ENCODE measurements at regions not wholly inside any gene's neighbourhood (a gene's known extent, or its start where the extent isn't known, plus 50 kb on each side); places are given as distances from the start of the nearest gene placed in this dataset.

DNA sequence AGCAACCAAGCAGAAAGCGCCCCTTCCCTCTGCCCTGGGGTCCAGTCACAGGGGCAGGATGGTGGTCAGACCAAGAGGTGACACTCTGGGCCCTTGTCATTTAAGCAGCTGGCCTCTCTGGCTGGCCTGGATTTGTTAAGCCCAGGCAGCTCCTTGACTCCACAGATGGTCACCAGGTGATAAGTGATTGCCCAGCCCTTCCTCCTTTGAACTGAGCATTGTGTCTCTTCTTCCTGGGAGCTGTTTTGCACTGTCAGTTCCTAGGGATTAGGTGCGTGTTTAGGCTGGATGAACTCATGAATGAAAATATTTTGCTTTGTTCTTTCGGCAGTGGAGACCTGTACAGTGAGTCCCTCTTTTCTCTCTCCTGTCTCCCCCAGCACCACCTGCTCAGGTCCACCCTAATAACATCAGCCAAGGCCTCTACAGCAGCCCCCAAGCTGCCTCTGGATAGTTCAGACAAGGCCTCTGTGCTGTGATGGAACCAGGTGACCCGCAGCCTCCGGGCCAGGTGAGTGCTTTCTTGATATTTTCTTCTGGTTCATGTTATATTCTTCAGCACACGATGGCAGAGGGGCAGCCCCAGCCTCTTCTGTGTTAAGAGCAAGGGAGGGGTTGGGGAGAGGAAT lies 139.7 kb upstream of the PITX1 start:
- Histone ChIP-seq H4K20me1 (ENCODE audit: insufficient read depth, low read length, poor library complexity, severe bottlenecking) (no peaks in the 10 kb centered on the region), H3K36me3 (ENCODE audit: insufficient read depth, low read length) (no peaks in the 10 kb centered on the region), H3K9ac (ENCODE audit: low read depth, low read length, poor library complexity, severe bottlenecking) (no peak overlapping the region), H3K4me1 (ENCODE audit: insufficient read depth, low read length, poor library complexity, severe bottlenecking) (no peaks in the 10 kb centered on the region), H3K9me3 (ENCODE audit: insufficient read depth, low read depth, low read length) (no peaks in the 10 kb centered on the region), H3F3A (ENCODE audit: low read depth) (no peaks in the 10 kb centered on the region), H3K4me2 (ENCODE audit: low read depth, low read length, poor library complexity, severe bottlenecking) (no peak overlapping the region), H3K9me2 (replicated peaks; ENCODE audit: low read depth, low read length) (no peaks in the 10 kb centered on the region), H3K4me3 (ENCODE audit: low read length, poor library complexity, severe bottlenecking) (no peak overlapping the region), H2AFZ (ENCODE audit: low read length) (no peak overlapping the region), H3K79me2 (ENCODE audit: insufficient read depth, low read length) (no peaks in the 10 kb centered on the region), H3K27me3 (ENCODE audit: insufficient read depth, low read length, poor library complexity, severe bottlenecking) (no peaks in the 10 kb centered on the region)
- TF ChIP-seq EZH2phosphoT487 (IDR thresholded peaks at IDR 0.05; ENCODE audit: borderline replicate concordance) (no peak), CTCF (conservative IDR thresholded peaks at IDR 0.05; ENCODE audit: low read length) (no peak)

- Histone ChIP-seq H3K36me3 (ENCODE audit: insufficient read depth, low read length) (no peaks in the 10 kb centered on the region), H3F3A (ENCODE audit: low read depth) (no peaks in the 10 kb centered on the region), H3K9me2 (replicated peaks; ENCODE audit: low read depth, low read length) (no peaks in the 10 kb centered on the region), H3K27me3 (ENCODE audit: insufficient read depth, low read length, poor library complexity, severe bottlenecking) (no peaks in the 10 kb centered on the region), H3K9me3 (ENCODE audit: insufficient read depth, low read depth, low read length) (no peaks in the 10 kb centered on the region), H3K79me2 (ENCODE audit: insufficient read depth, low read length) (no peaks in the 10 kb centered on the region), H4K20me1 (ENCODE audit: insufficient read depth, low read length, poor library complexity, severe bottlenecking) (no peaks in the 10 kb centered on the region), H2AFZ (ENCODE audit: low read length) (no peak overlapping the region), H3K4me3 (ENCODE audit: low read length, poor library complexity, severe bottlenecking) (no peak overlapping the region), H3K4me1 (ENCODE audit: insufficient read depth, low read length, poor library complexity, severe bottlenecking) (no peaks in the 10 kb centered on the region), H3K9ac (ENCODE audit: low read depth, low read length, poor library complexity, severe bottlenecking) (no peak overlapping the region), H3K4me2 (ENCODE audit: low read depth, low read length, poor library complexity, severe bottlenecking) (no peak overlapping the region)
- no peak for TF ChIP-seq CTCF (conservative IDR thresholded peaks at IDR 0.05; ENCODE audit: low read length)
- TF ChIP-seq EZH2phosphoT487 (IDR thresholded peaks at IDR 0.05; ENCODE audit: borderline replicate concordance) = no peak
These were observed 138.7 kb upstream of the PITX1 start for GRCh38 chr5:135172718-135173117.

DNA sequence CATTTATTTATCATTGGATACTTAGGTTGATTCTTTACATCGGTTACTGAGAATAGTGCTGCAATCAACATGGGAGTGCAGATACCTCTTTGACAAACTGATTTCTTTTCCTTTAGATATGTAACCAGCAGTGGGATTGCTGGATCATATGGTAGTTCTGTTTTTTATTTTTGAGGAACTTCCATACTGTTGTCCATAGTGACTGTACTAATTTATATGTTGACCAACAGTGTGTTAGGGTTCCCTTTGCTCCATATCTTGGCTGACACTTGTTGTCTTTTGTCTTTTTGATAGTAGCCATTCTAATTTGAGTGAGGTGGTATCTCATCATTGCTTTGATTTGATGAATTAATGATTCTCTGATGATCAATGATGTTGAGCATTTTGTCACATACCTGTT lies 137.3 kb upstream of the PITX1 start:
- no peaks in the 10 kb centered on the region for H4K20me1 ChIP-seq (ENCODE audit: insufficient read depth, low read length, poor library complexity, severe bottlenecking)
- no peak overlapping the region for H3K9ac ChIP-seq (ENCODE audit: low read depth, low read length, poor library complexity, severe bottlenecking)
- no peak overlapping the region for H3K4me3 ChIP-seq (ENCODE audit: low read length, poor library complexity, severe bottlenecking)
- H3K9me3 ChIP-seq (ENCODE audit: insufficient read depth, low read depth, low read length) = no peaks in the 10 kb centered on the region
- no peak overlapping the region for H3K4me2 ChIP-seq (ENCODE audit: low read depth, low read length, poor library complexity, severe bottlenecking)
- H3K27me3 ChIP-seq (ENCODE audit: insufficient read depth, low read length, poor library complexity, severe bottlenecking) = no peaks in the 10 kb centered on the region
- no peaks in the 10 kb centered on the region for H3F3A ChIP-seq (ENCODE audit: low read depth)
- no peaks in the 10 kb centered on the region for H3K9me2 ChIP-seq (replicated peaks; ENCODE audit: low read depth, low read length)
- no peaks in the 10 kb centered on the region for H3K4me1 ChIP-seq (ENCODE audit: insufficient read depth, low read length, poor library complexity, severe bottlenecking)
- no peaks in the 10 kb centered on the region for H3K79me2 ChIP-seq (ENCODE audit: insufficient read depth, low read length)
- no peaks in the 10 kb centered on the region for H3K36me3 ChIP-seq (ENCODE audit: insufficient read depth, low read length)
- H2AFZ ChIP-seq (ENCODE audit: low read length) = no peak overlapping the region
- no peak for TF ChIP-seq EZH2phosphoT487 (IDR thresholded peaks at IDR 0.05; ENCODE audit: borderline replicate concordance)
- TF ChIP-seq CTCF (conservative IDR thresholded peaks at IDR 0.05; ENCODE audit: low read length) = no peak
